NCI-H187 (cell line): ENCODE measurements at regions not wholly inside any gene's neighbourhood (a gene's known extent, or its start where the extent isn't known, plus 50 kb on each side); places are given as distances from the start of the nearest gene placed in this dataset.
"Not testable (repeated sequence)": the region's sequence is repeated elsewhere in the genome, so short reads cannot be mapped to it uniquely, and the experiment has no call there.

ENCODE experiments used
- DNase-seq, 2 experiments: peaks; one replicate each; lab custom pipeline; 2025; lab: John Stamatoyannopoulos, UW

DNA sequence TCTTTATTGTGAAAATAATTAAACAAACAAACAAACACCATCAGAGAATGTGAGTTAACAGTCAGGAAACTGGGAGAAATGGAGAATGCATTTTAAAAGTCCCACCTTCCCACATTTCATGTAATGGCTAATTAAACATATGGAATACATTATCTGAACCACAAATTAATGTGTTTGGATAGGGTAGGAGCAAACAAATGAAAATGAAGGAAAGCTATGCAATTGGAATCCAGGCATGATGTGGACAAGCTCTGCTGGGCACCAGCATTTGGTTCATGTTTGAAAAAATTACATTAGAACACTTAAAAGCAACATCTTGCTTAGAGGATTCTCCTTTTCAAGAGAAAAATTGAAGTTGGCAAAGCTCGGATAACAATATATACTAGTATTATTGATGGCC lies 628.1 kb downstream of the LMO4 start:
- DNase-seq = no peak

DNA sequence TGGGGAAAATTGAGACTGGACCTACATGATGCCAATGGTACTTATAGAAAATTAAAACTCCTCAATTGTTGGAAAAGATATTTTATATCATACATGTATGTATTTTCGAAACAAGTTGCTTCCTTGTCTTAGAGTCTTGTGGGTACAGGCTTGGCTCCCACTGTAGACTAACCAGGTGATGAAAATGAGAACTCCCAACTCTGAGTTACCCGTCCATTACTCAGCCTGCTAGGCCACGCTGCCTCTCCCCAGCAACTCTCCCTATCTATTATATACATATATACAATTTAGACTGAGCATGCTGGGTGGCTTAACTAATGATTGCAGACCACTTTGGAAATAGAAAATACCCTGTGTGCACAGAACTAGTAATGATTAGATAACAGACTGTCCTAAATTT lies 628.7 kb downstream of the LMO4 start:
- no peak for DNase-seq

DNA sequence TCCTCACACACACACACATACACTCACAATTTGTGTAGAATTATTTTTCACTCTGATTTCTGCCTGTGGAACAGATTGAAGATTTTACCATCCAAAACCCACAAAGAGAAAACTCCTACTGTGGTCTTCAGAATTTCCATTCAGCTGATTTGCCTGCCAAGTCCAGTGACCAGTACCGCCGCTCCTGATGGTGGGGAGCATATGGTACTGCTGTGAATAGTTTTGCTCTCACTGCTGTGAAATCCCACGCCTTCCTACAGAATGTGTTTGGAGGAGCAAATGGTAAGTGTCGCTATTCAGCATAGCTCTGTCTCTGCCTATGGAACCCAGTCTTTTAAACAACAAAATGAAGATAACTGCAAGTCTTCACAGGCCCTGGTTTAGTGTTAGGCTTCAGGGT lies 629.5 kb downstream of the LMO4 start:
- DNase-seq = no peak

- DNase-seq = no peak
Observed at GRCh38 chr1:87958716-87959115, 630.0 kb downstream of the LMO4 start.

- peak in 1 of 2 experiments; percentile 61 for DNase-seq
Observed at GRCh38 chr1:87959236-87959635, 630.6 kb downstream of the LMO4 start.

- no peak for DNase-seq
Observed at GRCh38 chr1:87961992-87962391, 633.3 kb downstream of the LMO4 start.

DNA sequence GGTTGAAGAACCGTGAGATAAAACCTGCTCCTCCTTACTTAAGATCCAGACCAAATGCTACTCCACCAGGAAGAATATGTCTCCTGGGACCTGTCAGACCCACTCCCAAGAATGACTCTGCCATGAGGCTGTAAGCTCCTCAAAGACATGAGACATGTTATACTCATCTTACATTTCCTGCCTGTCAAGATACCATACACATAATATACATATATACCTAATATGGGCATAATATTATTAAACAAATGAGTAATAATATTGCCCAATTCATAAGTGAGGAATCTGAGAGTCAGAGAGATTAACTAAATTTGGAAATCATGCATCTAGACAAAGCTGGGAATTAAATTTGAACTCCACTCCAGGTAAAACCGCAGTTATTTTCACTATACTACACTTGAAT lies 634.9 kb downstream of the LMO4 start:
- no peak for DNase-seq

- no peak for DNase-seq
Observed at GRCh38 chr1:87965193-87965592, 636.5 kb downstream of the LMO4 start.

GRCh38 chr1:87968197-87968955 lies 639.7 kb downstream of the LMO4 start:
- DNase-seq = no peak

DNA sequence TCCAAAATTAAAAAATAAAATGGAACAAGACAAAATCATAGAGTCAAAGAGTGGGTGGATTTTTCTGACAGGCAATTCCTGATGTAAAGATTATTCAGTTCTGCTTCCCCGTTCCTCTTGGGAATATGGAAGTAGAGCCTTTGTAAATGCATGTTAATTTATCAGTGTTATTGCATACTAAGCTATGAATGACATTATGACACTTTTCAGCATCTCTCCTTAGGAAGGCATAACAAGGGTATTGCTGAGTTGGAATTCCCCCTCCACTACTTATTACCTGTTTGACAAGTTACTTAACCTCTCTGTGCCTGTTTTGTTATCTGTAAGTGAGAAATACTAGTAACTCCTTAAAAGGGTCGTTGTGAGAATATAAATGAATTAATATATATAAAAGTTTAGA lies 640.4 kb downstream of the LMO4 start:
- no peak for DNase-seq

DNA sequence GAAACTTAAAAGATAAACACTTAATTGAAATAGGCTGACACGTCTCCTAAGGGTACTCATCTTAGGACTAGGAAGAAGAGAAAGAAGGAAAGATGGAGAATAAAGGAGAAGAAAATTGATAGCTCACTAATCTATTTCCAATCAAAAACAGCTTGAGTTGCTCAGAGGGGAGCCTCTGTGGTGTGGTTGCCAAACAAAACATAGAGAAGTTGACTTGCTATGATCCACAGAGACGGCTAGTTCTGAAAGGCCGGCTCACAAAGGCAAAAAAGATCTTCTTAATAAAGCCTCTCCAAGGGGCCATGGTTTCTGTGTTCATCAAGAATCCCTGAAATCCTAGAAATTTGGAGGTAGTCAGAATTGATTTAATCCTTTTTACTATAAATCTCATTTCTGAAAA lies 644.1 kb downstream of the LMO4 start:
- no peak for DNase-seq

DNA sequence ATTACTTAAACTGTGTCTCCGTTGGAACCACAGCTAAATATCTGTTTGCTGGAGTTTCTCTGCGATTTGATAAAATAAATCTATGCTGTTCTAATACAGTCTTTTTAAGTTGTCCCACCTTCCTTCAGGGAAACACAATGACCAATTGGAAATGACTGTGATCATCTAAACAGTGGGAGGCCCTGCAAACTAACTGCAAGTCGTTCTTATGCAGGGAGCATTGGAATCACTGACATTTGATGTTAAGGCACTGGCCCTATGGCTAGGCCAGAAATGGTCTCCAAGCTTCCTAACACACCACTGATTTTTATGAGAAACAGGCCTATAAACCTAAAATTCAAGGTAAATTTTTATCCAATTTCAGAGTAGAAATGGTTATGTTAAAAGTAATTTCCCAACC lies 645.2 kb downstream of the LMO4 start:
- no peak for DNase-seq

DNA sequence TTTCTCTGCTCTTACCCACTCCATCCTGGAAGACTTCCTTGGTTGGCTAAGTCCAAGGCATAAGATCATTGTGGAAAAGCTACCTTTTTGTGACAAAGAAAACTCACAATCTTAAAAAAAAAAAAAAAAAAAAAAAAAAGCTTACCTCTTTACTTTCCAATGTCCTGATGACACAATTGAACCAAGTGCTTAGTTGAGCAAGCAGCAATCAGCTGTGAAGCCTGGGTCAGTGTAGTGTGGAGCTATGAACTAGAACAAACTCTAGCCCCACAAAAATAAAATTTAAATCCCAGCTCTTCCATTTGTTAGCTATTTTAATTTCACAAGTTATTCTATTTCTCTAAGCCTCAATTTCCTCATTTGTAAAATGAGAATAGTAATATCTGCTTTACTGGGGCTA lies 647.6 kb downstream of the LMO4 start:
- DNase-seq = no peak

- no peak for DNase-seq
Observed at GRCh38 chr1:87977145-87977544, 648.5 kb downstream of the LMO4 start.

- DNase-seq = peak in 1 of 2 experiments; percentile 14
Observed at GRCh38 chr1:87979079-87979478, 650.4 kb downstream of the LMO4 start.

DNA sequence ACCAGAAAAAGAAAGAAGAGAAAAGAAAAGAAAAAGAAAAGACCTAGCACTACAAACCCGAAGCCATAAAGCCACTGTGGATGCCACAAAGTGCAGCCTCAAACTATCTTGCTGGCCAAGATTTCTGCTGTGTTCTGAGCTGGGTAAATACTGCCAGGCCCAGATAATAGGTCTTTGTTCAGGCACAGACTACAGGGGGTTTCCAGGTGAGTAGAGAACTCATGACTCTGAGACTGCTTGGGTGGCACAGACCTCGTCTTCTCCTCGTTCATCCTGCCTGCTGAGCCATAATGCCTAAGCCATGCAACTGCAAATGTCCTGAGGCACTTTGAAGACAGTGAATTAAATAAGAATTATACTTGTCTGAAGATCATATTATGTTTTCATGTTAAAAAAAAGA lies 651.8 kb downstream of the LMO4 start:
- DNase-seq = no peak

DNA sequence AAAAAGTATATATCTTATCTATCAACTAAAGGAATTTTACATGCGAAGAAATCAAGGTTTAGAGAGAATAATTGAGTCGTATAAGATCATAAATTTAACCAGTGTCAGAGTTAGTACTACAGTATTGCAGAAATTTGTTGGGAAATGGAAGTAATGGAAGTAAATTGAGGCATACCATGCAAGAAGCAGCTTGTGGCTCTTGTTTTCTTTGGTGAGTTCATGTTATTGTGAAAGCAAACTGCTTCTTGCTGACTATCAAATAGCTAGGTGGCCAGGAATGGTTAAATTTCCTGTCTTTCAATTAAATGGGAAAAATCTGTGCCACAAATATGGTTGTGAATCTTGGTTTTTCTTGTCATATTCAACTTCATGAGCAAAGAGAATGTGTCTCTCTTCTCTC lies 652.7 kb downstream of the LMO4 start:
- no peak for DNase-seq

- no peak for DNase-seq
Observed at GRCh38 chr1:87981810-87982209, 653.1 kb downstream of the LMO4 start.

- DNase-seq = no peak
Observed at GRCh38 chr1:87983841-87984240, 655.2 kb downstream of the LMO4 start.

DNA sequence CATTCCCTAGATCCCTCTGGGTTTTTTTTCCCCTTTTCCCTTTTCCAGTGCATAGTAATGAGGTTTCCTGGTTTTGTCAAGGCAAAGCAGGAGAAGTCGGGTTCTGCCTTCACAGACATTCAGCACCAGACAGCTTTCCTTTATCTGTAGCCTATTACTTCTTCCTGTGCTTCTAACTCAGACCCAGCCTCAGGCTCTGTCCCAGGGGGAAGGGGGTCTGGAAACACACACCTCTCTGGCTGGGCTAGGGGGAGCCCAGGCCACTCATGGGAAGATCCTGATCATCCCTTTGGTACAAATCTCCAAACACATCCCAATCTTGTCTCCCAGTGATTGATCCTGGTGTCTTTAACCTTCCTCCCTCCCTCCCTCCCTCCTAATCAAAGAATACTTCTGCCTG lies 656.4 kb downstream of the LMO4 start:
- no peak for DNase-seq

- DNase-seq = no peak
Observed at GRCh38 chr1:87986130-87986866, 657.6 kb downstream of the LMO4 start.

DNA sequence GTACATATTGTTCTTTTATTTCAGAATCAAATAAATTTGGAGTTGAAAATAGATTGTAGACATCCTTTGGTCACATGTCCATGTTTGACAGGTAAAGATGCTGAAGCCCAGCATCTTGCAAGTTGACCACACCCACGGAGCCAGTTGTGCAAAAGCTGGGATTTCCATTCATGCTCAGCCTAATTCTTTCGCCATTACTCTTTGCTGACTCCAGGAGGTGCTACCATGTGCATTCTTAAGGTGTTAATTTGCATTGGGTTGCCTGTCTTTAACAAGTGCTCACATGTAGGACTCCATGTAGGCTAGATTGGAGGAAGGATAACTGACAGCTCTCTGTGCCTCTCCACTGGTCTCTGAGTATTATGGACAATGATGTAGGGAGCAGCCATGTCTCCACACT lies 660.7 kb downstream of the LMO4 start:
- DNase-seq = no peak

- DNase-seq = not testable (repeated sequence)
Observed at GRCh38 chr1:87992536-87992935, 663.9 kb downstream of the LMO4 start.

- no peak for DNase-seq
Observed at GRCh38 chr1:87993051-87993450, 664.4 kb downstream of the LMO4 start.
